ENCODE measurements at regions not wholly inside any gene's neighbourhood (a gene's known extent, or its start where the extent isn't known, plus 50 kb on each side); places are given as distances from the start of the nearest gene placed in this dataset.

DNA sequence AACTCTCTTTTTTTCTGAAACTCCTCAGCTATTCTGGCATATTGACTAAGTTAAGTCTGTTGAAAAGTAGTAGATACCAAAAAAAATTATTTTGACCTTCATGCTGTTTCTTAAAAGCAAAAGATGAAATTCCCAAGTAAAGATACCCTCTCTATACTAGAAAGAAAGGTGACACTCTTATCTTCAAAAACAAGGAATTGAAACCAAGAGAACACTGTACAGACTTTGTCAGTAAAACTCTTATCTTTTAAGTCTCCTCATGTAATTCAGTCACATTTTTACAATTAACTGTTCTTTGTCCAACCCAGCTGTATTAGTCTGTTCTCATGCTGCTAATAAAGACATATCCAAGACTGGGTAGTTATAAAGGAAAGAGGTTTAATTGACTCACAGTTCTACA is 496.2 kb downstream of the LTN1 start:
- DNase-seq, result no peak
- no peaks in the 10 kb centered on the region for H3K36me3 ChIP-seq
- no peak overlapping the region for H3K4me3 ChIP-seq
- H3K9me3 ChIP-seq, result no peaks in the 10 kb centered on the region
- no peaks in the 10 kb centered on the region for H3K4me1 ChIP-seq
- TF ChIP-seq, protein P1, sequence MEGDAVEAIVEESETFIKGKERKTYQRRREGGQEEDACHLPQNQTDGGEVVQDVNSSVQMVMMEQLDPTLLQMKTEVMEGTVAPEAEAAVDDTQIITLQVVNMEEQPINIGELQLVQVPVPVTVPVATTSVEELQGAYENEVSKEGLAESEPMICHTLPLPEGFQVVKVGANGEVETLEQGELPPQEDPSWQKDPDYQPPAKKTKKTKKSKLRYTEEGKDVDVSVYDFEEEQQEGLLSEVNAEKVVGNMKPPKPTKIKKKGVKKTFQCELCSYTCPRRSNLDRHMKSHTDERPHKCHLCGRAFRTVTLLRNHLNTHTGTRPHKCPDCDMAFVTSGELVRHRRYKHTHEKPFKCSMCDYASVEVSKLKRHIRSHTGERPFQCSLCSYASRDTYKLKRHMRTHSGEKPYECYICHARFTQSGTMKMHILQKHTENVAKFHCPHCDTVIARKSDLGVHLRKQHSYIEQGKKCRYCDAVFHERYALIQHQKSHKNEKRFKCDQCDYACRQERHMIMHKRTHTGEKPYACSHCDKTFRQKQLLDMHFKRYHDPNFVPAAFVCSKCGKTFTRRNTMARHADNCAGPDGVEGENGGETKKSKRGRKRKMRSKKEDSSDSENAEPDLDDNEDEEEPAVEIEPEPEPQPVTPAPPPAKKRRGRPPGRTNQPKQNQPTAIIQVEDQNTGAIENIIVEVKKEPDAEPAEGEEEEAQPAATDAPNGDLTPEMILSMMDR (IDR thresholded peaks at IDR 0.05), result no peak
- no peaks in the 10 kb centered on the region for H3K27me3 ChIP-seq
- intact Hi-C loops (cut with DNase I), result no loop called here
- ATAC-seq, result no peak
- no peak overlapping the region for H3K27ac ChIP-seq

DNA sequence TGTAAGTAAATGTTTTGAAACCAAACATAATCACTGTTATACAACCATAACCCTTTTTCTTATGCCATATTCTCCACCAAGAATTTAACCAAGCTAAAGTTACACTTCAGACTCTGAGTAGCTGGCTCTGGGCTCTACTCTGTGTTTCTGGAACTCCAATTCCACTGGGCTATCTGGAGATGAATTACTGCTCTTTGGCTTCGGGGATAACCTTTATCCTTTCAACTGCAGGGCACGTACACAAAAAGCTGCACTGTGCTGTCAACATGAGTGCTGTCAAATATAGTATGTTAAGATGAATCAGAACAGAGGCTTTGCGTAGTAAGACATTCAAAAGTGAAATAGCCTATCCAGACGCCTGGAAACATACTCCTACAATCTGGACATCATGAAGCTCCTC is 500.6 kb downstream of the LTN1 start:
- Histone ChIP-seq H3K27me3 (no peaks in the 10 kb centered on the region), H3K36me3 (no peaks in the 10 kb centered on the region), H3K27ac (no peak overlapping the region), H3K9me3 (no peaks in the 10 kb centered on the region), H3K4me3 (no peak overlapping the region), H3K4me1 (no peaks in the 10 kb centered on the region)
- ATAC-seq (no peak), DNase-seq (no peak)
- intact Hi-C loops (cut with DNase I), result no loop called here
- TF ChIP-seq, protein P1 (IDR thresholded peaks at IDR 0.05), result no peak

DNA sequence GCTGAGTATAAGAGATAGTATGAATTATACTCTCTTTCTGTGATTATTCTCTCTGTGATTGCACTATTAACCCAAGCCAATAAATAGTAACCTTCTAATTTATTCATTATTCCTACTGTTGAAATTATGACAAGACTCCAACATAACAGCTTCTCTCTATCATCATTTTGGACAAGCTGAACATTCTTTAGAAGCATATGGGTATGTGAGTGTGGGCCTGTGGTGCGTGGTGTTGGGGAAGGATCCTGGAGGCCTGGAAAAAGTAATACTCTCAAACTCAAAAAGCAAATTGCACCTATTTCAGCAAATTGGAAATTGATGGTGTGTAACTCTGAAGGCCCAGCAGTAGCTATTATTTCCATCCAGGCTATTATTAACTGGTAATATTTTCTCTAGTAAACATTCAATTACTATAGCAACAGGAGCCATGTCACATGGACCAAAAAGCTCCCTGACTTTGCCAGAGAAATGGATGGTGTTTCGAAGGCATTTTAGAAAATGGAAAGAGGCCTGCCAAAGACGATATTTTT is 502.8 kb downstream of the LTN1 start:
- intact Hi-C loops (cut with DNase I), result no loop called here
- no peaks in the 10 kb centered on the region for H3K36me3 ChIP-seq
- H3K4me1 ChIP-seq, result no peaks in the 10 kb centered on the region
- no peaks in the 10 kb centered on the region for H3K27me3 ChIP-seq
- no peaks in the 10 kb centered on the region for H3K9me3 ChIP-seq
- DNase-seq (no peak), ATAC-seq (no peak)
- H3K27ac ChIP-seq, result no peak overlapping the region
- TF ChIP-seq, protein P1 (IDR thresholded peaks at IDR 0.05), result no peak
- H3K4me3 ChIP-seq, result no peak overlapping the region

DNA sequence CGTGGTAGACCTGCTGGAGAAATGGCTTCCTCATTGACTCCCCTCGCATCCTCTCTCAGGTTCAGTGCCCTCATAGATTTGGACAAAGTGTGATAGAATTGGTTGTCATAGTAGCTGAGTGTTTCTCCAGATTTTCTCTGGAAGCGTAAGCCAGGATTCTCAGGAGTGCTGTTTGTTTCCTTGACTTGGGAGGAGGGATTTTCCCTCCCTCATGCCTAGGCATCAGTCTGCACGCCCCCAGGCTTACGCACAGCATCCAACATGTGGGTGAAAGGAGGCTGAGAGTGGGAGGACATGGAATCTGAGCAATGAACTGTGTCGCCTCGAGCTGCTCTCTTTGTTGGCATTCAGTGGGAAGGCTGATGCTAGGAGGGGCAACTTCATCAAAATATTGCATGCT is 503.5 kb downstream of the LTN1 start:
- intact Hi-C loops (cut with DNase I), result no loop called here
- no peak for ATAC-seq
- H3K4me1 ChIP-seq, result no peaks in the 10 kb centered on the region
- H3K27ac ChIP-seq, result no peak overlapping the region
- H3K36me3 ChIP-seq, result no peaks in the 10 kb centered on the region
- H3K4me3 ChIP-seq, result no peak overlapping the region
- DNase-seq, result no peak
- no peaks in the 10 kb centered on the region for H3K9me3 ChIP-seq
- H3K27me3 ChIP-seq, result no peaks in the 10 kb centered on the region
- TF ChIP-seq, protein P1 (IDR thresholded peaks at IDR 0.05), result no peak

DNA sequence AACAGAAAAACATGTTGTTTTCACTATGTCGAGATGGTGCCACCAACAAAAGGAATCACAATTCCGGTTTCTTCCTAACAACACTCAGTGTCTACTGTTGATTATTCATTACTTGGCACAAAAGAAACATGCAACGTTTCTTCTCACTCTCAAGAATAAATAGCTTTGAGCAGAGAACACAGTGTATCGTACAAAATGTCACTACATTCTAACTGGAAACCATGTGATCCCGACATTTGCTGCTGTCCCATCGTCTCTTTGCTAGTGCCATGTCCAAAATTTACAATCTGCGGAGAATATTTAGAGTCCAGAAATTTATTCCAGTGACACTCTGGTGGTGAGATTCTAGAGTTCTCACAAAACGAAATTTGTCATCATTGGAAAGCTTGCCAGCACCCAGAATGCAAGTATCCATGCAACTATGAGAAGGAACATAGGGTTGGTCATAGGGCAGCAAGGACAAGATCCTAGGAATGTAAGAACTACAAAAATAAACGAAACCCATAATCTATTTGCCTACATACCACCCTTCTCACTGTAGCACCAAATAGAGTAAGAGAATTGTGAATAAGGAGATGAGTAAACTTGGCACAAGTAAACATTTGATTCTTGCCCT is 505.1 kb downstream of the LTN1 start:
- ATAC-seq, result no peak
- no peaks in the 10 kb centered on the region for H3K4me1 ChIP-seq
- no peak for DNase-seq
- H3K4me3 ChIP-seq, result no peak overlapping the region
- no peaks in the 10 kb centered on the region for H3K9me3 ChIP-seq
- H3K27me3 ChIP-seq, result no peaks in the 10 kb centered on the region
- TF ChIP-seq, protein P1 (IDR thresholded peaks at IDR 0.05), result no peak
- no peaks in the 10 kb centered on the region for H3K36me3 ChIP-seq
- no peak overlapping the region for H3K27ac ChIP-seq
- intact Hi-C loops (cut with DNase I), result no loop called here

Measured in left lung (tissue), 4 donors.